HS-27A (cell line): ENCODE measurements at regions not wholly inside any gene's neighbourhood (a gene's known extent, or its start where the extent isn't known, plus 50 kb on each side); places are given as distances from the start of the nearest gene placed in this dataset.

ENCODE experiments used
- DNase-seq: peaks from one replicate; pipeline ENCODE4 v3.0.0-alpha.2; 2012; ENCODE audit warnings: low read depth, missing footprints

GRCh38 chr3:64995857-64996551 lies 308.2 kb upstream of the ADAMTS9 start:
- DNase-seq = no peak

- no peak for DNase-seq
Measured at GRCh38 chr3:64993781-64994180, 306.0 kb upstream of the ADAMTS9 start.

- DNase-seq = no peak
Measured at GRCh38 chr3:64992530-64993285, 304.9 kb upstream of the ADAMTS9 start.

- no peak for DNase-seq
Measured at GRCh38 chr3:64988188-64988587, 300.4 kb upstream of the ADAMTS9 start.

- no peak for DNase-seq
Measured at GRCh38 chr3:64987726-64988125, 299.9 kb upstream of the ADAMTS9 start.

- DNase-seq = no peak
Measured at GRCh38 chr3:64985072-64985471, 297.3 kb upstream of the ADAMTS9 start.

GRCh38 chr3:64983583-64984359 lies 296.0 kb upstream of the ADAMTS9 start:
- no peak for DNase-seq

- DNase-seq = no peak
Measured at GRCh38 chr3:64977308-64978100, 289.7 kb upstream of the ADAMTS9 start.

GRCh38 chr3:64976456-64976855 lies 288.7 kb upstream of the ADAMTS9 start:
- DNase-seq = no peak

GRCh38 chr3:64975147-64975546 lies 287.3 kb upstream of the ADAMTS9 start:
- no peak for DNase-seq

GRCh38 chr3:64974401-64974800 lies 286.6 kb upstream of the ADAMTS9 start:
- no peak for DNase-seq

- no peak for DNase-seq
Measured at GRCh38 chr3:64972793-64973192, 285.0 kb upstream of the ADAMTS9 start.

GRCh38 chr3:64971602-64972001 lies 283.8 kb upstream of the ADAMTS9 start:
- no peak for DNase-seq

GRCh38 chr3:64970634-64971033 lies 282.8 kb upstream of the ADAMTS9 start:
- DNase-seq = no peak

GRCh38 chr3:64961301-64961700 lies 273.5 kb upstream of the ADAMTS9 start:
- DNase-seq = no peak

- DNase-seq = no peak
Measured at GRCh38 chr3:64958199-64958843, 270.5 kb upstream of the ADAMTS9 start.

- DNase-seq = no peak
Measured at GRCh38 chr3:64957408-64958198, 269.8 kb upstream of the ADAMTS9 start.

GRCh38 chr3:64956711-64957325 lies 269.0 kb upstream of the ADAMTS9 start:
- DNase-seq = no peak

GRCh38 chr3:64954995-64955636 lies 267.3 kb upstream of the ADAMTS9 start:
- no peak for DNase-seq
